ENCODE measurements at regions not wholly inside any gene's neighbourhood (a gene's known extent, or its start where the extent isn't known, plus 50 kb on each side); places are given as distances from the start of the nearest gene placed in this dataset.

DNA sequence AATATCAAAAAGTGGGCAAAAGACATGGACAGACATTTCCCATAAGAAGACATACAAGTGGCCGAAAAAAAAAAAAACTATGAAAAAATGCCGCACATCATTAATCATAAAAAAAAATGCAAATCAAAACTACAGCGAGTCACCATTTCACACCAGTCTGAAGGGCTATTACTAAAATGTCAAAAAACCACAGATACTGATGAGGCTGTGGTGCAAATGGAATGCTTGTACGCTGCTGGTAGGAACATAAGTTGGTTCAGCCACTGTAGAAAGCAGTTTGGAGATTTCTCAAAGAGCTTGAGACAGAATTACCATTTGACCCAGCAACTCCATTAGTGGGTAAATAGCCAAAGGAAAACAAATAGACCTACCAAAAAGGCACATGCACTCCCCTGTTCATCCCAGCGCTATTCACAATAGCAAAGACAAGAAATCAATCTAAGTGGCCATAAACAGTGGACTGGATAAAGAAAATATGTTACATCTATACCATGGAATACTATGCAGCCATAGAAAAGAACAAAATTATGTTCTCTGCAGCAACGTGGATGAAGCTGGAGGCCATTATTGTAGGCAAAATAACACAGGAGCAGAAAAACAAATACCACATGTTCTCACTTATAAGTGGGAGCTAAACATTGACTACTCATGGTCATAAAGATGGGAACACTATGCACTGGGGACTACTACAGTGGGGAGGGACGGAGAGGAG lies 110.6 kb upstream of the BOD1 start:
- TF ChIP-seq, protein P1, sequence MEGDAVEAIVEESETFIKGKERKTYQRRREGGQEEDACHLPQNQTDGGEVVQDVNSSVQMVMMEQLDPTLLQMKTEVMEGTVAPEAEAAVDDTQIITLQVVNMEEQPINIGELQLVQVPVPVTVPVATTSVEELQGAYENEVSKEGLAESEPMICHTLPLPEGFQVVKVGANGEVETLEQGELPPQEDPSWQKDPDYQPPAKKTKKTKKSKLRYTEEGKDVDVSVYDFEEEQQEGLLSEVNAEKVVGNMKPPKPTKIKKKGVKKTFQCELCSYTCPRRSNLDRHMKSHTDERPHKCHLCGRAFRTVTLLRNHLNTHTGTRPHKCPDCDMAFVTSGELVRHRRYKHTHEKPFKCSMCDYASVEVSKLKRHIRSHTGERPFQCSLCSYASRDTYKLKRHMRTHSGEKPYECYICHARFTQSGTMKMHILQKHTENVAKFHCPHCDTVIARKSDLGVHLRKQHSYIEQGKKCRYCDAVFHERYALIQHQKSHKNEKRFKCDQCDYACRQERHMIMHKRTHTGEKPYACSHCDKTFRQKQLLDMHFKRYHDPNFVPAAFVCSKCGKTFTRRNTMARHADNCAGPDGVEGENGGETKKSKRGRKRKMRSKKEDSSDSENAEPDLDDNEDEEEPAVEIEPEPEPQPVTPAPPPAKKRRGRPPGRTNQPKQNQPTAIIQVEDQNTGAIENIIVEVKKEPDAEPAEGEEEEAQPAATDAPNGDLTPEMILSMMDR (IDR thresholded peaks at IDR 0.05; ENCODE audit: low read depth, low read length) = no peak
- no peak for TF ChIP-seq EZH2phosphoT487 (IDR thresholded peaks at IDR 0.05; ENCODE audit: low read depth)
